ENCODE measurements at regions not wholly inside any gene's neighbourhood (a gene's known extent, or its start where the extent isn't known, plus 50 kb on each side); places are given as distances from the start of the nearest gene placed in this dataset.
"Not testable (repeated sequence)": the region's sequence is repeated elsewhere in the genome, so short reads cannot be mapped to it uniquely, and the experiment has no call there.

DNA sequence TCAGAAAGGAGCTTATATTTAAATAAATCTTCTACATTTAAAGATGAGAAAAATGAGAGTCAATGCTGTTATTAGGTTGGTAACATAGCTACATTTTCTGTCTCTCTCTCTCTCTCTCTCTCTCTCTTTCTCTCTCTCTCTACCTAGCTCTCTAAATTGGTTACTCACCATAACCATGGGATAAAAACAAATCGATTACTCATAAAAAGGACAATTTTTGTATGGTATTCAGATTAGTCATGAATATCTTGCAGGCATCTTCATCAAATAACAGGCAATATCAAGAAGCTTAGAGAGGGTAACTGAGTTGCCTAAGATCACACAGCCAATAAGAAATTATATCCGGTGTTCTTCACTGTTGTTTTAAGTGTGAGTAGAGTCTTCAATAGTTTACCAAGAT lies 81.8 kb upstream of the ALCAM start:
- no peak for DNase-seq
- Histone ChIP-seq H3K27me3 (ENCODE audit: control insufficient read depth in 1 of 2, insufficient read depth in 2 of 2, low read length in 2 of 2) (no peaks in the 10 kb centered on the region), H3K4me1 (ENCODE audit: insufficient read depth, low read length) (no peaks in the 10 kb centered on the region), H3K9me3 (ENCODE audit: control insufficient read depth in 1 of 2, insufficient read depth in 1 of 2, low read length in 2 of 2) (no peaks in the 10 kb centered on the region), H3K4me3 (ENCODE audit: low read length) (no peak overlapping the region), H3K27ac (ENCODE audit: low read depth in 1 of 2, low read length in 2 of 2) (no peak overlapping the region), H3K36me3 (ENCODE audit: insufficient read depth, low read length) (no peaks in the 10 kb centered on the region)
- intact Hi-C loops (cut with DNase I, micrococcal nuclease): no loop called here
- POLR2A ChIA-PET: no interaction called here
- CTCF ChIA-PET: no interaction called here
- no peak overlapping the region for H3K27ac Mint-ChIP-seq
- no peaks in the 10 kb centered on the region for H3K27me3 Mint-ChIP-seq
- H3K36me3 Mint-ChIP-seq (ENCODE audit: low read depth): no peaks in the 10 kb centered on the region
- no peaks in the 10 kb centered on the region for H3K9me3 Mint-ChIP-seq
- ATAC-seq (ENCODE audit: poor library complexity): no peak
- TF ChIP-seq, protein P1, sequence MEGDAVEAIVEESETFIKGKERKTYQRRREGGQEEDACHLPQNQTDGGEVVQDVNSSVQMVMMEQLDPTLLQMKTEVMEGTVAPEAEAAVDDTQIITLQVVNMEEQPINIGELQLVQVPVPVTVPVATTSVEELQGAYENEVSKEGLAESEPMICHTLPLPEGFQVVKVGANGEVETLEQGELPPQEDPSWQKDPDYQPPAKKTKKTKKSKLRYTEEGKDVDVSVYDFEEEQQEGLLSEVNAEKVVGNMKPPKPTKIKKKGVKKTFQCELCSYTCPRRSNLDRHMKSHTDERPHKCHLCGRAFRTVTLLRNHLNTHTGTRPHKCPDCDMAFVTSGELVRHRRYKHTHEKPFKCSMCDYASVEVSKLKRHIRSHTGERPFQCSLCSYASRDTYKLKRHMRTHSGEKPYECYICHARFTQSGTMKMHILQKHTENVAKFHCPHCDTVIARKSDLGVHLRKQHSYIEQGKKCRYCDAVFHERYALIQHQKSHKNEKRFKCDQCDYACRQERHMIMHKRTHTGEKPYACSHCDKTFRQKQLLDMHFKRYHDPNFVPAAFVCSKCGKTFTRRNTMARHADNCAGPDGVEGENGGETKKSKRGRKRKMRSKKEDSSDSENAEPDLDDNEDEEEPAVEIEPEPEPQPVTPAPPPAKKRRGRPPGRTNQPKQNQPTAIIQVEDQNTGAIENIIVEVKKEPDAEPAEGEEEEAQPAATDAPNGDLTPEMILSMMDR (IDR thresholded peaks at IDR 0.05): no peak
- H3K4me3 Mint-ChIP-seq: no peak overlapping the region
- no peaks in the 10 kb centered on the region for H3K4me1 Mint-ChIP-seq (ENCODE audit: low read depth)

DNA sequence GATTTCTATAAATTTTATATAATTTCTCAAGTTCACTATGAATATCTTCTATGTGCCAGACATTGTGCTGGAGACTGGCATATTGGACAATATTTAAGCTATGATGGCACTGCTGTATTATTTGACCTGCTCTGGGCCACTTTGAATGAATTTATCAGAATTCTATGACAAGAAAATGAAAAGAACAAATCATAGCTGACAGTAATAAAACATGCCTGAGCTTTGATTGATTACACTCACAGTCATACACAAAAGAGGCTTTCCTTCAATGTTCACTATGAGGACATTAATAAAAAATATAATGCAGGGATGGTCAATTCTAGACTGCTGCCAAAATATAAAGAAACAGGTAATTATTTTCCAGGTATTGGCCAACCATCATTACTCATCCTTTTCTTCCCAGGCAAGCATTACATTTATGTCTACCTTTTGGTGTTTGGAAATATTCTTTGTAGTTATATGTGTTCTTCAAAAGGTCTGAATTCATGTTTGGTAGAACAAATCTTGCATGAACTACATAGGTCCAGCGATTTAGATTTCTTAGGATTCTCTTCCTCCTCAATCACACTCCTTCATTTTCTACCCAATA lies 81.0 kb upstream of the ALCAM start:
- H3K36me3 Mint-ChIP-seq (ENCODE audit: low read depth): no peaks in the 10 kb centered on the region
- Histone ChIP-seq H3K27me3 (ENCODE audit: control insufficient read depth in 1 of 2, insufficient read depth in 2 of 2, low read length in 2 of 2) (no peaks in the 10 kb centered on the region), H3K36me3 (ENCODE audit: insufficient read depth, low read length) (no peaks in the 10 kb centered on the region), H3K27ac (ENCODE audit: low read depth in 1 of 2, low read length in 2 of 2) (no peak overlapping the region), H3K4me1 (ENCODE audit: insufficient read depth, low read length) (no peaks in the 10 kb centered on the region), H3K9me3 (ENCODE audit: control insufficient read depth in 1 of 2, insufficient read depth in 1 of 2, low read length in 2 of 2) (no peaks in the 10 kb centered on the region), H3K4me3 (ENCODE audit: low read length) (no peak overlapping the region)
- H3K4me1 Mint-ChIP-seq (ENCODE audit: low read depth): no peaks in the 10 kb centered on the region
- POLR2A ChIA-PET: no interaction called here
- no peak overlapping the region for H3K4me3 Mint-ChIP-seq
- peaks cover 3% of the 10 kb centered on the region for H3K9me3 Mint-ChIP-seq
- ATAC-seq (ENCODE audit: poor library complexity): no peak
- DNase-seq: no peak
- intact Hi-C loops (cut with DNase I, micrococcal nuclease): no loop called here
- no peak overlapping the region for H3K27ac Mint-ChIP-seq
- TF ChIP-seq, protein P1 (IDR thresholded peaks at IDR 0.05): no peak
- CTCF ChIA-PET: no interaction called here
- no peaks in the 10 kb centered on the region for H3K27me3 Mint-ChIP-seq

DNA sequence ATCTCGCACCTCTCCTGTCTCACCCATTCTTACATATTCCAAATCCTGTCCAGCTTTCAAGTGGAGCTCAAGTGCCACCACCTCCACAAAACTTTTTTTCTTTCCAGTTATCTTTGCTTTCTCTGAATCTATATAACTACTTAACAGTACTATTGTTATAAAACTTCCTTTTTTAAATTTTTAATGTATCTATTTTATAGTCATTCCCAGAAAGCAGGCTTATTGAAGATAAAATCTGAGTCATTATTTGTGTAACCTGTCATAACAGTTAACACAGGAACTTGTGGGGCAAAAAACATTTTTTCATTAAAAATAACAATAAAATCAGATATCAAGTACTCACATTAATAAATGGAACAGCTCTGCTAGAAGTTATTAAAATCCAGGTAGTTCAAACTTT lies 73.3 kb upstream of the ALCAM start:
- no peak for ATAC-seq (ENCODE audit: poor library complexity)
- DNase-seq: no peak
- Histone ChIP-seq H3K36me3 (ENCODE audit: insufficient read depth, low read length) (no peaks in the 10 kb centered on the region), H3K4me1 (ENCODE audit: insufficient read depth, low read length) (no peaks in the 10 kb centered on the region), H3K27me3 (ENCODE audit: control insufficient read depth in 1 of 2, insufficient read depth in 2 of 2, low read length in 2 of 2) (no peaks in the 10 kb centered on the region), H3K9me3 (ENCODE audit: control insufficient read depth in 1 of 2, insufficient read depth in 1 of 2, low read length in 2 of 2) (no peaks in the 10 kb centered on the region), H3K27ac (ENCODE audit: low read depth in 1 of 2, low read length in 2 of 2) (no peak overlapping the region), H3K4me3 (ENCODE audit: low read length) (no peak overlapping the region)
- TF ChIP-seq, protein P1 (IDR thresholded peaks at IDR 0.05): no peak
- Mint-ChIP-seq H3K27me3 (peaks cover 8% of the 10 kb centered on the region), H3K4me3 (no peak overlapping the region), H3K4me1 (ENCODE audit: low read depth) (no peaks in the 10 kb centered on the region), H3K36me3 (ENCODE audit: low read depth) (no peaks in the 10 kb centered on the region), H3K27ac (no peak overlapping the region), H3K9me3 (peaks cover 10% of the 10 kb centered on the region)
- ChIA-PET CTCF (no interaction called here), POLR2A (no interaction called here)
- intact Hi-C loops (cut with DNase I, micrococcal nuclease): no loop called here

DNA sequence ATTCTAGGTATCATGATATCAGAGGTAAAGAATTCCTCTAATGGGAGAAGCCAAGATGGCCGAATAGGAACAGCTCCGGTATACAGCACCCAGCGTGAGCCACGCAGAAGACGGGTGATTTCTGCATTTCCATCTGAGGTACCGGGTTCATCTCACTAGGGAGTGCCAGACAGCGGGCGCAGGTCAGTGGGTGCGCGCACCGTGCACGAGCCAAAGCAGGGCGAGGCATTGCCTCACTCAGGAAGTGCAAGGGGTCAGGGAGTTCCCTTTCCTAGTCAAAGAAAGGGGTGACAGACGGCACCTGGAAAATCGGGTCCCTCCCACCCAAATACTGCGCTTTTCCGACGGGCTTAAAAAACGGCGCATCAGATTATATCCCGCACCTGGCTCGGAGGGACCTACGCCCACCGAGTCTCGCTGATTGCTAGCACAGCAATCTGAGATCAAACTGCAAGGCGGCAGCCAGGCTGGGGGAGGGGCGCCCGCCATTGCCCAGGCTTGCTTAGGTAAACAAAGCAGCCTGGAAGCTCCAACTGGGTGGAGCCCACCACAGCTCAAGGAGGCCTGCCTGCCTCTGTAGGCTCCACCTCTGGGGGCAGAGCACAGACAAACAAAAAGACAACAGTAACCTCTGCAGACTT lies 70.4 kb upstream of the ALCAM start:
- H3K27me3 Mint-ChIP-seq; POLR2A ChIA-PET; DNase-seq; intact Hi-C loops (cut with DNase I, micrococcal nuclease); ATAC-seq (ENCODE audit: poor library complexity); H3K27ac ChIP-seq (ENCODE audit: low read depth in 1 of 2, low read length in 2 of 2); H3K4me1 Mint-ChIP-seq (ENCODE audit: low read depth); H3K36me3 ChIP-seq (ENCODE audit: insufficient read depth, low read length); H3K9me3 ChIP-seq (ENCODE audit: control insufficient read depth in 1 of 2, insufficient read depth in 1 of 2, low read length in 2 of 2); H3K36me3 Mint-ChIP-seq (ENCODE audit: low read depth); H3K4me3 ChIP-seq (ENCODE audit: low read length); CTCF ChIA-PET; H3K9me3 Mint-ChIP-seq; H3K27me3 ChIP-seq (ENCODE audit: control insufficient read depth in 1 of 2, insufficient read depth in 2 of 2, low read length in 2 of 2); H3K27ac Mint-ChIP-seq; H3K4me1 ChIP-seq (ENCODE audit: insufficient read depth, low read length); H3K4me3 Mint-ChIP-seq: not testable (repeated sequence)
